HepG2 (cell line): ENCODE measurements at regions not wholly inside any gene's neighbourhood (a gene's known extent, or its start where the extent isn't known, plus 50 kb on each side); places are given as distances from the start of the nearest gene placed in this dataset.

ENCODE experiments used
- CTCF ChIP-seq: sonication (generic); formaldehyde crosslinking; IDR thresholded peaks from 2 replicates; pipeline ENCODE4 v1.5.0; 2020; ENCODE audit warnings: mild to moderate bottlenecking, missing genetic modification reagents, moderate library complexity
- NFE2 ChIP-seq: sonication (generic); formaldehyde crosslinking; IDR thresholded peaks from 2 replicates; pipeline ENCODE4 v1.4.0; 2020; ENCODE audit warnings: missing genetic modification reagents
- ZNF207 ChIP-seq: fragments of 450-650 bp; IDR thresholded peaks from 2 replicates; pipeline ENCODE4 v1.6.1; 2016; ENCODE audit warnings: antibody characterized with exemption, borderline replicate concordance
- ZSCAN29 ChIP-seq: sonication (generic); formaldehyde crosslinking; conservative IDR thresholded peaks from 2 replicates; pipeline ENCODE4 v1.4.0; 2020; ENCODE audit warnings: mild to moderate bottlenecking, missing genetic modification reagents
- TF ChIP-seq, protein P1 (sequence below): IDR thresholded peaks from 2 replicates; pipeline ENCODE4 v1.6.1; 2012; ENCODE audit warnings: low read length, improper control_type of control experiment

DNA sequence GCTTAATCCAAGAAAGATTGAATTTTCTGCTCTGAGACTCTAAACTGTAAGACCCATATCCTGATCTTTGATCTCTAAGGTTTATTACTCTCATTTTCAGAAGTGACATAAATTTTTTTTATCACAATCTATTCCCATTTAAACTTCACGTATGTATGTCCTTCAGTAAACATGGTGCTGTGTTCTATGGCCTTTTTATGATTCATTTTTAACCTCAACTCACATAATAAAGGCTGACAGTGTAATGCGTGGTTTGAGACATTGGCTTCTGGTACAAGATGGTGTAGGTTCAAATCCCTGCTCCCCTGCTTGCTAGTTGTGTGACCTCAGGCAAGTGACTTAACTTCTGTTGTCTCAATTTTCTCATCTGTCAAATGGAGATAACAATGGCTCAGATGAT is 306.0 kb upstream of the AADAT start:
- no peak for TF ChIP-seq NFE2 (CRISPR knock-in tag)
- TF ChIP-seq, protein P1, sequence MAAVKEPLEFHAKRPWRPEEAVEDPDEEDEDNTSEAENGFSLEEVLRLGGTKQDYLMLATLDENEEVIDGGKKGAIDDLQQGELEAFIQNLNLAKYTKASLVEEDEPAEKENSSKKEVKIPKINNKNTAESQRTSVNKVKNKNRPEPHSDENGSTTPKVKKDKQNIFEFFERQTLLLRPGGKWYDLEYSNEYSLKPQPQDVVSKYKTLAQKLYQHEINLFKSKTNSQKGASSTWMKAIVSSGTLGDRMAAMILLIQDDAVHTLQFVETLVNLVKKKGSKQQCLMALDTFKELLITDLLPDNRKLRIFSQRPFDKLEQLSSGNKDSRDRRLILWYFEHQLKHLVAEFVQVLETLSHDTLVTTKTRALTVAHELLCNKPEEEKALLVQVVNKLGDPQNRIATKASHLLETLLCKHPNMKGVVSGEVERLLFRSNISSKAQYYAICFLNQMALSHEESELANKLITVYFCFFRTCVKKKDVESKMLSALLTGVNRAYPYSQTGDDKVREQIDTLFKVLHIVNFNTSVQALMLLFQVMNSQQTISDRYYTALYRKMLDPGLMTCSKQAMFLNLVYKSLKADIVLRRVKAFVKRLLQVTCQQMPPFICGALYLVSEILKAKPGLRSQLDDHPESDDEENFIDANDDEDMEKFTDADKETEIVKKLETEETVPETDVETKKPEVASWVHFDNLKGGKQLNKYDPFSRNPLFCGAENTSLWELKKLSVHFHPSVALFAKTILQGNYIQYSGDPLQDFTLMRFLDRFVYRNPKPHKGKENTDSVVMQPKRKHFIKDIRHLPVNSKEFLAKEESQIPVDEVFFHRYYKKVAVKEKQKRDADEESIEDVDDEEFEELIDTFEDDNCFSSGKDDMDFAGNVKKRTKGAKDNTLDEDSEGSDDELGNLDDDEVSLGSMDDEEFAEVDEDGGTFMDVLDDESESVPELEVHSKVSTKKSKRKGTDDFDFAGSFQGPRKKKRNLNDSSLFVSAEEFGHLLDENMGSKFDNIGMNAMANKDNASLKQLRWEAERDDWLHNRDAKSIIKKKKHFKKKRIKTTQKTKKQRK: no peak
- TF ChIP-seq CTCF (CRISPR knock-in tag): no peak
- TF ChIP-seq ZSCAN29: no peak
- no peak for TF ChIP-seq ZNF207
